ENCODE measurements at regions not wholly inside any gene's neighbourhood (a gene's known extent, or its start where the extent isn't known, plus 50 kb on each side); places are given as distances from the start of the nearest gene placed in this dataset.

- TF ChIP-seq SREBF2 (IDR thresholded peaks at IDR 0.05; ENCODE audit: low read length) (no peak), SMC3 (IDR thresholded peaks at IDR 0.05; ENCODE audit: borderline replicate concordance, low read length) (peak; percentile 15; the same call in 1 of the 2 replicates), SUPT20H (IDR thresholded peaks at IDR 0.05; ENCODE audit: borderline replicate concordance, control insufficient read depth, low read depth, low read length) (no peak), CREM (IDR thresholded peaks at IDR 0.05; ENCODE audit: low read depth) (0 out of 2 replicates have a peak, but pooled peaks have one; percentile 19), HSF1 (IDR thresholded peaks at IDR 0.05; ENCODE audit: low read depth, low read length) (no peak), SMAD5 (IDR thresholded peaks at IDR 0.05; ENCODE audit: low read depth) (no peak), MTA2 (IDR thresholded peaks at IDR 0.05; ENCODE audit: low read depth) (no peak), JUNB (IDR thresholded peaks at IDR 0.05) (no peak; the same call in 1 of the 2 replicates), CBFB (IDR thresholded peaks at IDR 0.05; ENCODE audit: low read depth) (no peak), CREB1 (IDR thresholded peaks at IDR 0.05; ENCODE audit: low read depth) (peak; percentile 87), NR2F1 (conservative IDR thresholded peaks at IDR 0.05) (no peak), SMAD1 (IDR thresholded peaks at IDR 0.05; ENCODE audit: low read depth, partially characterized antibody) (no peak), BCLAF1 (IDR thresholded peaks at IDR 0.05) (no peak), ZBTB11 (CRISPR knock-in tag; IDR thresholded peaks at IDR 0.05) (no peak), BMI1 (IDR thresholded peaks at IDR 0.05; ENCODE audit: borderline replicate concordance) (no peak), CTCF (IDR thresholded peaks at IDR 0.05 in 2 of 3, conservative IDR thresholded peaks at IDR 0.05 in 1 of 3; ENCODE audit: control insufficient read depth in 2 of 3, extremely low read depth in 1 of 3, insufficient read depth in 1 of 3, low read depth in 3 of 3, low read length in 3 of 3) (0 out of 6 replicates have a peak, but pooled peaks of 1 of the 3 experiments have one; percentile 3), TARDBP (IDR thresholded peaks at IDR 0.05; ENCODE audit: borderline replicate concordance) (no peak)
These were observed 112.1 kb upstream of the DRD2 start (continued) for GRCh38 chr11:113587308-113587739.
